Stomach (tissue), 4 donors: ENCODE measurements at regions not wholly inside any gene's neighbourhood (a gene's known extent, or its start where the extent isn't known, plus 50 kb on each side); places are given as distances from the start of the nearest gene placed in this dataset.

Experiments used
- EP300 ChIP-seq: sonication (generic); formaldehyde crosslinking; IDR thresholded peaks from one replicate; pipeline ENCODE4 v1.6.1; 2017; ENCODE audit warnings: antibody characterized with exemption
- POLR2A ChIP-seq, 4 donors: fragments of 450-650 bp; IDR thresholded peaks; one replicate each; pipeline ENCODE4 v1.6.1; 2016; ENCODE audit warnings: antibody characterized with exemption in 4 of 4, control low read depth in 2 of 4, mild to moderate bottlenecking in 1 of 4, moderate library complexity in 1 of 4
- POLR2AphosphoS5 ChIP-seq, 3 donors: sonication (generic); formaldehyde crosslinking; IDR thresholded peaks; one replicate each; pipeline ENCODE4 v1.6.1; 2016; ENCODE audit warnings: antibody characterized with exemption in 3 of 3
- TF ChIP-seq, protein P1 (sequence below), 7 experiments: fragments of 450-650 bp in 4 of 7; fragments of 200-600 bp in 3 of 7; sonication (generic) in 3 of 7; IDR thresholded peaks; one replicate each; pipeline ENCODE4 v1.5.1; 2016 to 2019; ENCODE audit warnings: antibody characterized with exemption in 7 of 7, control low read depth in 2 of 7, mild to moderate bottlenecking in 1 of 7

DNA sequence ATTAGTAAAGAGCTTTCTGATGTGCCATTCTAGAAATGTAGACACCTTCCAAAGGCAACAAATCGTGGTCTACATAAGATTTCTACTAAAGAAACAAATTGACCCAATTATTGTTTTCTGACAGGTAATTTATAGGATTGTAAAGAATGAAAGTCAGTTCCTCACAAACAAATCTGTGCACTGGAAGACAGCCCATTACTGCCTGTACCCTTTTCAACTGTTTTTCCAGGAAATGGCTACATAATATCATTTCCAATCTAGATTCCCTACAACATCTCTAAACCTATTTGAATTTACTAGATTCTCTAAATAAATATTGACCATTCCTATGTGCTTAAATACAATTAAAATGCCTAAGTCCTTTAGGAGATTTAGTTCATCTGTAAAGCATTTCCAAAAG lies 939.1 kb downstream of the FSCB start:
- TF ChIP-seq POLR2A (IDR thresholded peaks at IDR 0.05) = no peak
- TF ChIP-seq, protein P1, sequence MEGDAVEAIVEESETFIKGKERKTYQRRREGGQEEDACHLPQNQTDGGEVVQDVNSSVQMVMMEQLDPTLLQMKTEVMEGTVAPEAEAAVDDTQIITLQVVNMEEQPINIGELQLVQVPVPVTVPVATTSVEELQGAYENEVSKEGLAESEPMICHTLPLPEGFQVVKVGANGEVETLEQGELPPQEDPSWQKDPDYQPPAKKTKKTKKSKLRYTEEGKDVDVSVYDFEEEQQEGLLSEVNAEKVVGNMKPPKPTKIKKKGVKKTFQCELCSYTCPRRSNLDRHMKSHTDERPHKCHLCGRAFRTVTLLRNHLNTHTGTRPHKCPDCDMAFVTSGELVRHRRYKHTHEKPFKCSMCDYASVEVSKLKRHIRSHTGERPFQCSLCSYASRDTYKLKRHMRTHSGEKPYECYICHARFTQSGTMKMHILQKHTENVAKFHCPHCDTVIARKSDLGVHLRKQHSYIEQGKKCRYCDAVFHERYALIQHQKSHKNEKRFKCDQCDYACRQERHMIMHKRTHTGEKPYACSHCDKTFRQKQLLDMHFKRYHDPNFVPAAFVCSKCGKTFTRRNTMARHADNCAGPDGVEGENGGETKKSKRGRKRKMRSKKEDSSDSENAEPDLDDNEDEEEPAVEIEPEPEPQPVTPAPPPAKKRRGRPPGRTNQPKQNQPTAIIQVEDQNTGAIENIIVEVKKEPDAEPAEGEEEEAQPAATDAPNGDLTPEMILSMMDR (IDR thresholded peaks at IDR 0.05) = no peak
- no peak for TF ChIP-seq POLR2AphosphoS5 (IDR thresholded peaks at IDR 0.05)
- TF ChIP-seq EP300 = no peak
